GM18508 (cell line): ENCODE measurements at regions not wholly inside any gene's neighbourhood (a gene's known extent, or its start where the extent isn't known, plus 50 kb on each side); places are given as distances from the start of the nearest gene placed in this dataset.

Experiments
- ATAC-seq: cut with Tn5 transposase; IDR thresholded peaks from one replicate; pipeline ENCODE4 v1.9.1; 2021; ENCODE audit warnings: moderate number of reproducible peaks; ENCODE audit not compliant: insufficient read depth, unreplicated experiment

DNA sequence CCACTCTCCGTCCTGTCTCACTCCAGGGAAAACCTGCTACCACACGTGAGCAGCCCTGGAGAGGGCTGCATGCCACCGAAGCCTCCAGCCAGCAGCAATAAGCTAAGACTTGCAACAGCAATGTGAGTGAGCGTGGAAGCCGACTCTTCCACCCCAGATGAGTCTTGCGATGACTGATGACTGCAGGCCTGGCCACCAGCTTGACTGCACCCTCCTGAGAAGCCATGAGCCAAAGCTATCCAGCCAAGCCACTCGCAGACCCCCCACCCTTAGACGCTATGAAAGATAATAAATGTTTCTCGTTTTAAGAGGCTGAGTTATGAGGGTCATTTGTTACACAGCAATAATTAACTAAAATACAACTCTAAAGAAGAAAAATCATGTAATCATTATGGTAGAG lies 118.6 kb upstream of the GALNT2 start:
- ATAC-seq = no peak

DNA sequence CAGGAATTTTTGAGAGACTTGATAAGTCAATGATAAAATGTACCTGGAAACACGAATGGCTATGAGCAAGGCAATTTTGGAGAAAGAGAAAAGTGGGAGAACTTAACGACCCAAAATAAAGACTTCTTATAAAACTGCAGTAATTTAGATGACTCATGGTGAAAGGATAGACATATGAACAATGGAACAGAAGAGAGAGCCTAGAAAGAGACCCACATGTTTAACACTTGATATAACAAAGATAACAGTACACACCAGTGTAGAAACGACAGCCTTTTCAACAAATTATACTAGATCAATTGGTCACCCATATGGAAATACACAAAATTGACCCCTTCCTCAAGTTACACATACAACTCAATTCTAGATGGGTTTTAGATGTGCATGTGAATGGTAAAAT lies 117.5 kb upstream of the GALNT2 start:
- no peak for ATAC-seq

DNA sequence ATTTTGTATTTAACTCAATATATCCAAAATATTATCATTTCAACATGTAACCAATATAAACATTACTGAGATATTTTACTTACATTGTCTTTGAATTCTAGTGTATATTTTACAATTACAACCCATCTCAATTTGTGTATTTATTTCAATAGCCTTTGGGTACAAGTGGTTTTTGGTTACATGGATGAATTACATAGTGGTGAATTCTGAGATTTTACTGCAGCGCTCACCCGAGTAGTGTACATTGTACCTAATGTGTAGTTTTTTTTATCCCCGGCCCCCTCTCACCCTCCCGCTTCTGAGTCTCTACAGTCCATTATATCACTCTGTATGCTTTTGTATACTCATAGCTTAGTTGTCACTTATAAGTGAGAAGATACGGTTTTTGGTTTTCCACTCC lies 117.0 kb upstream of the GALNT2 start:
- ATAC-seq = no peak

DNA sequence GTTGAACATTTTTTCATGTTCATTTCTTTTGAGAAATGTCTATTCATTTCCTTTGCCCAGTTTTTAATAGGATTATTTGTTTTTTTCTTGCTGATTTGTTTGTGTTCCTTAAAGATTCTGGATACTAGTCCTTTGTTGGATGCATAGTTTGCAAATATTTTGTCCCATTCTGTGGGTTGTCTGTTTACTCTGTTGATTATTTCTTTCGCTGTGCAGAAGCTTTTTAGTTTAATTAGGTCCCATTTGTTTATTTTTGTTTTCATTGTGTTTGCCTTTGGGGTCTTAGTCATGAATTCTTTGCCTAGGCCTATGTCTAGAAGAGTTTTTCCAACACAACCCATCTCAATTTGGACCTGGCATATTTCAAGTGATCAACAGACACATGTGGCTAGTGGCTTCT lies 116.1 kb upstream of the GALNT2 start:
- ATAC-seq = no peak

DNA sequence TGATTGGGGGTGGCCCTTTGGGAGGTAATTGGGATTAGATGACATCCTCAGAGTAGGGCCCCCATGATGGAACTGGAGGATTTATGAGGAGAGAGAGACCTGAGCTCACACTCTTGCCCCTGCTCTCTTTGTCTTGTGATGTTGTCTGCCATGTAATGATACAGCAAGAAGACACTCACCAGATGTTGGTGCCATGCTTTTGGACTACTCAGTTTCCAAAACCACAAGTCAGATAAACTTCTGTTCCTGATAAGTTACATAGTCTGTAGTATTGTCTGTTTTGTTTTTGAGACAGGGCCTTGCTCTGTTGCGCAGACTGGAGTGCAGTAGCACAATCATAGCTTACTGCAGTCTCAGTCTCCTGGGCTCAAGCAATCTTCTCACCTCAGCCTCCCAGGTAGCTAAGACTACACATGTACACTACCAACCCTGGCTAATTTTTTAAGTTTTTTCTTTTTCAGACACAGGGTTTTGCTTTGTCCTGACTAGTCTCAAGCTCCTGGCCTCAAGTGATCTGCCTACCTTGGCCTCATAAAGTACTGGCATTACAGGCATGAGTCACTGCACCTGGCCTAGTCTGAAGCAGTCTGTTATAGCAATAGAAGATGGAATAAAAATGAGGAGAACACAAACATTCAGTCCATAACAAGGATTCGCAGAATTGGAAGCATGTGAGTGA lies 115.0 kb upstream of the GALNT2 start:
- ATAC-seq = no peak

DNA sequence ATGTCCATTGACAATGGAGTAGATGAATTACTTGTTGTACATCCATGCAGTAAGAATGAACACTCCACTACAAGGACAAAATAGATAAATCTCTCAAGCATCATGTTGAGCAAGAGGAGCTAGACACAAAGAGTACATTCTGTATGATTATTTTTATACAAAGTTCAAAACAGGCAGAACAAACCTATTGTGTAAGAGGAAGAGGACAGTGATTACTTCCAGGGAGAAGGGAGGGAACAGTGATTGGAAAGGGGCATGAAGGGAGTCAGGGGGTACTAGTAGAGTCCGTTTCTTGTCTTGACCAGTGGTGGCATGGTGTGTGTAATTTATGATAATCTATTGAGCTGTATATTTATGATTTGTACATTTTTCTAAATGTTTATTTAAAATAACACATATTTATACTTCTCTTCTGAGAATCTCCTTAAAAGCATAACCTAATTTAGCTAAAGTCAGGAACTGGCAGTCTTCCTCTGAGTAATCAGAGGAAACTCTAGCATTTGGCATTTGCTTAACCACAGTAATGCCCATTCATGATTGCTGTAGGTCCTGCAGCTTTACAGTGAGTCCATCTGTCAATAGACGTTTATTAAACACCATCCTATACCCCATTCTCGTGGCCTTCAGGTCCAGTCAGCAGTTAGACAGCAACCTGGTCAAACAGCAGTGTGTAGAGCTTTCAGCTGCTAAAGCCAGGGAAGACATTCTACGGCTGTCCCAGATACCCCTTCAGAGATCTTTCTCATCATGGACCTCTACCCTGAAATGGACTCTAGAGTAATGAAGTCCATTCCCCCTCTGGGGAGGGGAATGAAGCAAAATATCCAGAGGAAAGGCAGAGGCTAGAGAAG lies 114.1 kb upstream of the GALNT2 start:
- no peak for ATAC-seq

DNA sequence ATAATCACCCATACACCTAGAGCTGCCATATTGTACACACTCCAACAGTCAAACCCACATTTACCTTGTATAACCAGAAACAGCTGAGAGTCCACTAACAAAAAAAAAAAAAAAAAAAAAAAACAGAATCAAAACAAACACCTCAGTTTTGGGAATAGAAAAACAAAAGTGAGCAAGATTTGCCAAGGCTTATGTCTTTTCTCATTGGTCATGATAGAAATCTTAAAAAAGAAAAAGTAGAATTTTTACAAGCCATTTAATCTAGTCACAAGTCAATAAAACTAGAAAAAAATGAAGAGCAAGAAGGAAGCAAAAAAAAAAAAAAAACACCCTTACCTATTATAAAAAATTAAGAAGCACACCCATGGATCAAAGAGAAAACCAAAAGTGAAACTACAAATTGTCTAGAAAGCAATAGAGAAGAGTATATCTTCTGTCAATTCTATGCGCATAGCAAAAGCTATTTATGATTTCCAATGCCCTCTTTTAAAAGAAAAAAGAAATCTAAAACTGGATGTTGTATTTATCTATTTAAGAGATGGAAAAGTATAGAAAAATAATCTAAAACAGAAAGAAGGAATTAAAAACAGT lies 113.2 kb upstream of the GALNT2 start:
- ATAC-seq = no peak

DNA sequence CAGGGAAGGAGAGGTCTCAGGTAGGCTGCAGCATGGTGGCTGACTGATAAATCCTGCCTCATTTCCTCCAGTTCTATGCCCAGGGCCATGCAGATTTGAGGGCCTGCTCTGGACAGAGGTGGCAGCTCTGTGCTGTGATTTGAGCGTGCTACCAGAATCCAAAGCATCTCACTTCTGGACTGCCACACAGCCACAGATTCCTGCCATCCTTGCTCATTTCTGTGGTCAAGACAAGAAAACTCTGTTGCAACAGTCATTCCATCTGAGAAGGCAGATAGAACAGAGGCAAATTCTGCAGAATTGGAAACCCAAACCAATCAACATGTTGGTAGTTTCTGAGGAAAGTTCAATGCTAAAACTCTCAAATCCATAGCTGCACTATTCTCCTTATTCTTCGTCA lies 102.8 kb upstream of the GALNT2 start:
- ATAC-seq = no peak

DNA sequence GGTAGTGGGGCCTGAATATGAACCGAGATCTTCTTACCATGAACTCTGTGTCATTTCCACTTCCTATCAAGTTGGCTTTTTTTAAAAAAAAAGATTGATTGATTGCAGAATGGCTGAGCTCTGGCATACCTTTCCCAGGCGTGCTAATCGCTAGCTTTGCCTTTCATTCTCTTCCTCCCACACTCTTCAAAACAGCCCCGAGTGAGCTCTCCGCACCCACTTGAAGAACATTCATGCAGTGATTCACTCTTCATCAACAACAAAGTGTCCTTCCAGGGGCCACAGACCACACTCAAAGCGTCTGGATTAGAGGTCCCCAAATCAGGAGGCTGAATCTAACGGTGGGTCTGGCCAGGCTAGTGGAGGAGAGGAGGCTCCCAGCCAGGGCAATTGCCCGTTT lies 96.3 kb upstream of the GALNT2 start:
- no peak for ATAC-seq

DNA sequence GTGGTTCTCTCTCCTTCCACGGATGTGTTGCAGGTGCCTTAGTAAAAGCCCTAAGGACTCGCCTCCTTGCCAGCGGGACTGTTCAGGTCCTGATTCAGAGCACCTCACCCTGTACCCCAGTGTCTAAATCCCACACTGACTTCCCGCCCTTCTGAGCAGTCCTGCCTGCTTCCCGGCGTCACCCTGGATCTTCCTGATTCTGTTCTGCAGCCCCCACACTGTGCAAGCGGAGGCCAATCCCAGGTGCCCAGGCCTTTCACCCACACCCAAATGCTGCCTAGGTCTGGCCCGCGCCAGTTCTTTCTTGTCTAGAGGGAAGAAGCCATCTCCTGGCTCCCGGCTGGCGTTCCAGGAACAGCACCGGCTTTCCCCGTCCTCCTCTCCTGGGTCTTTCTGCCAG lies 95.9 kb upstream of the GALNT2 start:
- ATAC-seq = no peak

DNA sequence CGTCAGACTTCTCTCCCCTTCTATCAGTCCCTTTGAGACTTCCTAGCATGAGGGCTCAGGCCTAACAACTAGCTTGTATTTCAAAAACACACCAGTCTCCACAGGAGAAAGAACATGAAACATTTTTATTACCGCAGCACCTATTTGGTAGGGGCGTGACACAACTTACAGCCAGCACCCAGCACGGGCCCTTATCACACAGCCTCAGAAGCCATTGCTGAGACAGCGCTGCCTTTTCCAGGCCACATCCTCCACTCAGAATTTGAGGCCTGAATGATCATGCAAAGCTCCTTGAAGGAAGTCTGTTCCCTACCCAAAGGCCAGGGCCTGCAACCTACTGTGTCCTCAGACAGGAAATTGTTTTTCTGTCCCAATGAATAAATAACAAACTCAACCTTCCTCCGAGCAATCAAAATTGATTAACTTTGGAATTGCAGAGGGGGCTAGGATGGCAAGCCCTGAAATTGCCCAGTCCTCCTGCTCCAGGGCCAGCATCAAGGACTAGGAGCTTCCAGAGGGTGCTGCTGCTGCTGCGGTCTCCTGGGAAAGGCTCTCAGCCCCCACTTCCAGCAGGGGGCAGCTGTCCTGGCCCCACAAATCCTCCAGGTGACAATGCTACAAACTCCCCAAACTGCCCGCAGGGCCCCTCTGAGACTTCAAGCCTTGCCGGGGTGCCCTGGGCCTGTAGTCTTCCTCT lies 94.3 kb upstream of the GALNT2 start:
- no peak for ATAC-seq

DNA sequence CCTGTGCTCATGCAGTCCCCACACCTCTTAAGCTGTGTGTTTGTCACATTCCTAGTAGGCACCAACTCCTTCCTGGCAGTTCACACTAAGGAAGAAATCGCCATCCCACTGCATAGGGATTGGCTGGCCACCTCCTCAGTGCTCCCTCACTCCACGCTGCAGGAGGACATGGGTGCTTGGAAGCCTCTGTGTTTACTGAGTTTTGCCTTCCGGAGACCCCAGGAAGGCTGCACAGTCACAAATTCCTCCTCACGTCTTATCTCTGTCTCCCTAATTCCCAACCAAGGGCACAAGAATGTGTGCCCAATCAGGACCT lies 93.8 kb upstream of the GALNT2 start:
- ATAC-seq = no peak

DNA sequence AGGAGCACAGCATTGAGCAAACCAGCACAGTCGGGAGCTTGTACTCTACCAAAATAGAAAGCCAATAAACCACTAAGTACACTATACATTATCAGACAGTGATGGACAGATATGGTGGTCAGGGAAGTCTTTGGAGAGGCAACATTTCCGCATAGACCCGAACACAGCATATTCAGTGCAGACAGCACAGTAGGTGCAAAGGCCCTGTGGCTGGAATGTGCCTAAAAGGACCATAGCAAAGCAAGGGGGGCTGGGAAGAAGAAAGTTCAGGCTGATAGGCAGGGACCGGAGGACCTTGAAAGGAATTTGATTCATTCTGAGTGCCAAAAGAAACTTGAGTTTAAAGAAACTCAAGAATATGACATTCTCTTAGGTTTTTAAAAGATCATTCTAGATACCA lies 92.0 kb upstream of the GALNT2 start:
- no peak for ATAC-seq

DNA sequence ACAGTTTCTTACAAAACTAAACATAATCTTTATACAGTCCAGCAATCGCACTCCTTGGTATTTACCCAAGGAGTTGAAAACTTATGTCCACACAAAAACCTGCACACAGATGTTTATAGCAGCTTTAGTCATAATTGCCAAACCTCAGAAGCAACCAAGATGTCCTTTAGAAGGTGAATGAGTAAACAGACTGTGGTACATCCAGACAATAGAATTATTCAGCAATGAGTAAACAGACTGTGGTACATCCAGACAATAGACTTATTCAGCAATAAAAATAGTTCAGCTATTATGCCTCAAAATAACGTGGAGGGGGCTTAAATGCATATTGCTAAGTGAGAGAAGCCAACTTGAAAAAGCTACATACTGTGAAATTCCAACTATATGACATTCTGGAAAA lies 87.0 kb upstream of the GALNT2 start:
- no peak for ATAC-seq

DNA sequence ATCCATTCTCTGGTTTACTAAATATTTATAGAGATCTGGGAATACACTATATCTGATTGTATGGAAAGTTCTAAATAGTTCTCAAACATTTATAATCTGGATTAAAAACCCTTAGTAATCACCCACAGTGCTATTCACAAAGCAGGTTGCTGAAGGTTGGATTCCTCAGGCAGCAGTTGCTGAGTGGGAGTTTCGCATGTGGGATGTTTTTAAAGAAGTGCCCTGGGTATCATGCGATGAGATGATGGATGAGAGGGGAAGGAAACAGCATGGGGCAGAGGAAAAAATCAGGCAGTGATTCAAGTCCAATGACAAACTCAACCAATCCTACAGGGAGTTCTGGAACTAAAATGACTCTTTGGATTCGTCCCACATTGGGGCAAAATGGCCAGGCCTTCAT lies 85.3 kb upstream of the GALNT2 start:
- no peak for ATAC-seq

DNA sequence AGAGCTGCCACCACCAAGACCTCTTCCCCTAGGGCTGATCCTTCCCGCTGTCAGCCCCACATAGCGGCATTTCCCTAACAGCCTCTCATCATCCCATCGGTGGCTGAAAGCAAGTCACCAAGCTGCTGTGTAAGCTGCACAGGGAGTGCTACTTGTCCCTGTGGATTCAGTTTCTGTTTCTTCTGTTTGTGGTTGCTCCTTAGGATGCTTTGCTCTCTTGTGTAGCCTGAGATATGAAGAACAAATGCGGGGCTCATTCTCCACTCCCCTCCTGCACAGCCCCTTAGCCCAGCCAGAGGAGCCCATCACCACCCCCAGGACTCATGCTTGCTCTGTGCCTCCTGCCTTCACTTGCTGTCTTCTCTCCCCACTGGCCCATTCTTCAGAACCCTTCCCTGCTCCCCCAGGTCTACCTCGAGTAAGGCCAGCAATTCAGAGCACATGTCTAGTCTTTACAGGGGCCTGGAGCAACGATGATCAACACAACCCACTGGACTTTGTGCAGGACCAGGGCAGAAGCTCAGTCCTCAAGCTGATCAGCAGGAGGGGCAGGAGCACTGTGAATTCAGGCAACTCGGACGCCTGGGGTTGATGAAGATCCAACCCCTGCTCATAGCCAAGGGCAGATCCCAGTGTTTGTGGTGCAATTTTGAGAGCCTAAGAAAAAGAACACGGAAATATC lies 82.6 kb upstream of the GALNT2 start:
- ATAC-seq = no peak

DNA sequence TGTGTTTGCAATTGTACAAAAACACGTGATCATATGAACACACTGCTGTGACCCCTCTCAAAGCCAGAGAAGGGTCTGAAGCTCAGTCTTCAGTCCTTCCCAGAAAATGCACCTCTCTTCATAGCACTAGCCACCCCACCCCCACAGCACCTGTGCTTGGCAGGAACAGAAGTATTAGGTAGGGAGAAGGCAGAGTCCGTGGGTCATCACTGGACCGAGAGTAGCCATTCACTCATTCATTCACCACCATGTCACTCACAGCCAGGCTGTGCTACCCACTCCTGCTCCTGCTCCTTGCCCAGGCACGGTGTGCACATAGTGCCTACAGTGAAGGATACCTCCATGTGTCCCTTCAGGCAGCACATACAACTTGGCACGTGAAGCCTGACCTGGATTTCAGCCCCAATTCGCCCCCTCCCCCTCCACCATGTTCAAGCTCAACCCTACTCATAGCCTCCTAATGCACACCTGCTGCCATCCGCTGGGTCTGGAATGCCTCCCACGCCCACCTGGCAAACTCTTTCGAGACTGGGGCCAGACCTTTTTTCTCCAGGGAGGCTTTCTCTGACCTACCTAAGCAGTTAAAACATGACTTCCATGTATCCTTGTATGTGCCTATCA lies 81.9 kb upstream of the GALNT2 start:
- ATAC-seq = no peak

DNA sequence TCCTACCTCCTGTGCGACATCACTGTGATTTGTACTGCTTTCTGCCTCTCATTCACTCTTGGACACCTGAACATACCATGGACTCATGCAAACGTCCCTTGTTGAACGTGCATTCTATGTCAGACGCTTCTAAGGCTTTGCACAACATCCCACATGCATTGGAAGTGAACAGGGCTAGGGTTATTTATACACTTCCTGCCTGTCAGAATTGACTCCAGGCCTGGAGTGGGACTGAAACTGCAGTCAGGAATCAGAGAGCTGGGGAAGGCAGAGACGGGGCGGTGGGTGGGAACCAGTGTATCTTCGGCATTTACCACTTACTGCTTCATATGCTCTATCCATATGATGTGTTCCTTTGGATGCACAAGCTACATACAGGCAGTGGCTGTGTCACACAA lies 81.4 kb upstream of the GALNT2 start:
- no peak for ATAC-seq

DNA sequence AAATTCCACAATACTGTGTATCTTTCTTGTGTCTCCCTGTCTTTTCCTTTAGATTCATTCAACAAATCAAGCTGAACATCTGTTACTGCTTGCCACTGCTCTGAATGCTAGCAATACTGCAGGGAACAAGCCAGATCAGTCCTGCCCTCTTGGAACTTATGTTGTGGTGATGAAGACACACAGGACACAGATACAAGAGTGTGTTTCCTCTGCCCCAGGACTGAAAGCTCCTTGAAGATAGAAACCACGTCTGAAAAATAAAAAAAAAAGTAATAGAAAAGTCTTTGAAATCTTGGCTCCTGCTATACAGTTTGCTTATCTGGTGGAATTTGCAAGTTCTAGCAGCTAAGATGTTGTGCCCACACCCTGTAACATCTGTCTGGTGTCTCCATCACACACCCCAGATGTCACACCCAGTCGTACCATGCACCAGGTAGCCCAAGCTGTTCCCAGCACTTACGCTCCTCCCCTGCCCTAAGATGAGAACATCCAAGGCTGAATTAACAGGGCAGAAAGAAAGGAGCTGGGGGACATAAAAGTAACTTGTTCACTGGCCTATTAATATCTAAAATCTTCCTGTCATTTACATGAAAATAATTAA lies 80.2 kb upstream of the GALNT2 start:
- no peak for ATAC-seq

DNA sequence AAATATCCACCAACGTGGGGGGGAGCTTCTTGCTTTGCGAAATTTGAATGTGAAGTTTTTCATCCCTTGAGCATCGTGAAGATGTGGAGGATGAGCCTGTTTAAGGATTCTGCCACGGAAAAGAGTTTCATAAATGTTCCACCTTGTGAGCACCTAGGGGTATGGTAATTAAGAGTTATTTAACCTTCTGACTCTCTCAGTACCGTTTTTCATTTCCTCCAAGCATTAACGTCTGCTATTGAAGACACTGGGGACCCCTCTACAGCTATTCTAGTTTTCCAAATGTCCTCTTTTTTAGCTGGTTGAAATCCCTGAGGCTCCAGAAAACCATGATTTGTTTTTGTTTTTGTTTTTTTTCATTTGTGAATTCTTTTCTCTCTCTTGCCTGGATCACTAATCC lies 79.1 kb upstream of the GALNT2 start:
- no peak for ATAC-seq
